Colonic mucosa (tissue), 4 donors: ENCODE measurements at regions not wholly inside any gene's neighbourhood (a gene's known extent, or its start where the extent isn't known, plus 50 kb on each side); places are given as distances from the start of the nearest gene placed in this dataset.

ENCODE experiments used
- DNase-seq: peaks from one replicate; pipeline ENCODE4 v3.0.0-alpha.2; 2020
- H3K27ac ChIP-seq: fragments of 200-600 bp; one replicate; pipeline ENCODE4 v1.8.0; 2021
- H3K27me3 ChIP-seq: fragments of 200-600 bp; one replicate; pipeline ENCODE4 v1.8.0; 2021
- H3K36me3 ChIP-seq: fragments of 200-600 bp; one replicate; pipeline ENCODE4 v1.8.0; 2021
- H3K4me1 ChIP-seq: fragments of 200-600 bp; one replicate; pipeline ENCODE4 v1.8.0; 2021; ENCODE audit warnings: mild to moderate bottlenecking
- H3K4me3 ChIP-seq: fragments of 200-600 bp; one replicate; pipeline ENCODE4 v1.8.0; 2021
- H3K9ac ChIP-seq, 2 donors: one replicate each; pipeline ENCODE4 v1.7.0; 2013; ENCODE audit warnings: control low read depth in 2 of 2, low read depth in 2 of 2, low read length in 2 of 2
- H3K9me3 ChIP-seq: fragments of 200-600 bp; one replicate; pipeline ENCODE4 v1.8.0; 2021
- intact Hi-C: fragments of 100-400 bp; cut with DNase I; formaldehyde crosslinking; loops from one replicate; pipeline ENCODE4 v1.14.1; 2022
- TF ChIP-seq, protein P1 (sequence below): fragments of 200-600 bp; IDR thresholded peaks from one replicate; pipeline ENCODE4 v1.8.0; 2022; ENCODE audit warnings: antibody characterized with exemption, mild to moderate bottlenecking
- donor health status: healthy.
- donor health status: DM: no; HTN: no; CAD: no.
- donor health status: DM: no; HTN: no; CAD: no.

GRCh38 chr11:19377881-19378280 is 137.1 kb upstream of the E2F8 start:
- Histone ChIP-seq H3K36me3 (no peaks in the 10 kb centered on the region), H3K9me3 (no peaks in the 10 kb centered on the region), H3K27ac (no peak overlapping the region), H3K4me3 (no peak overlapping the region), H3K27me3 (no peaks in the 10 kb centered on the region), H3K4me1 (no peaks in the 10 kb centered on the region), H3K9ac (no peak overlapping the region)
- intact Hi-C loops, result no loop called here
- no peak for DNase-seq
- TF ChIP-seq, protein P1, sequence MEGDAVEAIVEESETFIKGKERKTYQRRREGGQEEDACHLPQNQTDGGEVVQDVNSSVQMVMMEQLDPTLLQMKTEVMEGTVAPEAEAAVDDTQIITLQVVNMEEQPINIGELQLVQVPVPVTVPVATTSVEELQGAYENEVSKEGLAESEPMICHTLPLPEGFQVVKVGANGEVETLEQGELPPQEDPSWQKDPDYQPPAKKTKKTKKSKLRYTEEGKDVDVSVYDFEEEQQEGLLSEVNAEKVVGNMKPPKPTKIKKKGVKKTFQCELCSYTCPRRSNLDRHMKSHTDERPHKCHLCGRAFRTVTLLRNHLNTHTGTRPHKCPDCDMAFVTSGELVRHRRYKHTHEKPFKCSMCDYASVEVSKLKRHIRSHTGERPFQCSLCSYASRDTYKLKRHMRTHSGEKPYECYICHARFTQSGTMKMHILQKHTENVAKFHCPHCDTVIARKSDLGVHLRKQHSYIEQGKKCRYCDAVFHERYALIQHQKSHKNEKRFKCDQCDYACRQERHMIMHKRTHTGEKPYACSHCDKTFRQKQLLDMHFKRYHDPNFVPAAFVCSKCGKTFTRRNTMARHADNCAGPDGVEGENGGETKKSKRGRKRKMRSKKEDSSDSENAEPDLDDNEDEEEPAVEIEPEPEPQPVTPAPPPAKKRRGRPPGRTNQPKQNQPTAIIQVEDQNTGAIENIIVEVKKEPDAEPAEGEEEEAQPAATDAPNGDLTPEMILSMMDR, result no peak

DNA sequence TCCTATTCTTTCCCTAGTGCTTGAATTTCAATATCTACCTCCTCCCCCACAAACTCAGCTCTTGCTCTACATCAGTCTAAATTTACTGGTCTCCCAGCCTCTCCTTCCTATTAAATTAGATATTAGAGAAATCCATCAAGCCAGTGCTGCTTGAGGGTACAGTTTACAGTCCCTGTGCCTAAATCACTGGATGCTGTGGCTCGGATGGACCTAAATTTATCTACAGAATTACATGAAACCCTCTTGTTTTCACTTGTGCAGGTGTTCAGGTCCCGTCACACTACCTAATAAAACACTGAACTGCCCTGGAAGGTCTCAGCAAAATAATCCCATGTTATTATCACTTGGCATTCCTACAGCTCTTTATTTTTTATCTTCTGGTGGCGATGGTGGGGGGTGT is 134.7 kb upstream of the E2F8 start:
- Histone ChIP-seq H3K4me3 (no peak overlapping the region), H3K27ac (no peak overlapping the region), H3K27me3 (no peaks in the 10 kb centered on the region), H3K4me1 (no peaks in the 10 kb centered on the region), H3K9ac (no peak overlapping the region), H3K36me3 (no peaks in the 10 kb centered on the region), H3K9me3 (no peaks in the 10 kb centered on the region)
- TF ChIP-seq, protein P1, result no peak
- intact Hi-C loops, result no loop called here
- DNase-seq, result no peak

- Histone ChIP-seq H3K27ac (no peak overlapping the region), H3K9me3 (no peaks in the 10 kb centered on the region), H3K27me3 (no peaks in the 10 kb centered on the region), H3K4me1 (no peaks in the 10 kb centered on the region), H3K9ac (no peak overlapping the region), H3K36me3 (no peaks in the 10 kb centered on the region), H3K4me3 (no peak overlapping the region)
- no peak for DNase-seq
- TF ChIP-seq, protein P1, result no peak
- intact Hi-C loops, result no loop called here
Measured at GRCh38 chr11:19374151-19374569, 133.4 kb upstream of the E2F8 start.

GRCh38 chr11:19372381-19372780 is 131.6 kb upstream of the E2F8 start:
- H3K9ac ChIP-seq, result no peak overlapping the region
- no peaks in the 10 kb centered on the region for H3K4me1 ChIP-seq
- no peaks in the 10 kb centered on the region for H3K9me3 ChIP-seq
- H3K27me3 ChIP-seq, result no peaks in the 10 kb centered on the region
- TF ChIP-seq, protein P1, result no peak
- DNase-seq, result no peak
- no peak overlapping the region for H3K4me3 ChIP-seq
- intact Hi-C loops, result no loop called here
- no peaks in the 10 kb centered on the region for H3K36me3 ChIP-seq
- no peak overlapping the region for H3K27ac ChIP-seq

- Histone ChIP-seq H3K9ac (no peak overlapping the region), H3K27ac (no peak overlapping the region), H3K9me3 (no peaks in the 10 kb centered on the region), H3K4me1 (no peaks in the 10 kb centered on the region), H3K27me3 (no peaks in the 10 kb centered on the region), H3K36me3 (no peaks in the 10 kb centered on the region), H3K4me3 (no peak overlapping the region)
- intact Hi-C loops, result no loop called here
- no peak for DNase-seq
- TF ChIP-seq, protein P1, result no peak
Measured at GRCh38 chr11:19370100-19370861, 129.5 kb upstream of the E2F8 start.
